ENCODE measurements at regions not wholly inside any gene's neighbourhood (a gene's known extent, or its start where the extent isn't known, plus 50 kb on each side); places are given as distances from the start of the nearest gene placed in this dataset.
"Not testable (repeated sequence)": the region's sequence is repeated elsewhere in the genome, so short reads cannot be mapped to it uniquely, and the experiment has no call there.

GRCh38 chr2:212882626-212883025, 268.8 kb downstream of the IKZF2 start:
- Histone ChIP-seq H3T11ph (ENCODE audit: low read length) (no peak overlapping the region), H2BK12ac (ENCODE audit: insufficient read length, low read depth, low read length) (no peak overlapping the region), H3K27me3 (ENCODE audit: insufficient read depth, low read length) (no peaks in the 10 kb centered on the region), H4K20me1 (ENCODE audit: control insufficient read depth, insufficient read depth, insufficient read length) (no peaks in the 10 kb centered on the region), H2BK120ac (ENCODE audit: low read depth, low read length, poor library complexity, severe bottlenecking) (no peak overlapping the region), H3K9ac (ENCODE audit: extremely low read depth, insufficient read length, low read length) (no peak overlapping the region), H3K56ac (ENCODE audit: insufficient read length, low read depth, low read length) (no peak overlapping the region), H2AK5ac (ENCODE audit: insufficient read length, low read length) (no peak overlapping the region), H3K4ac (ENCODE audit: low read depth, low read length) (no peak overlapping the region), H2BK20ac (ENCODE audit: low read depth, low read length, poor library complexity, severe bottlenecking) (no peak overlapping the region), H3K18ac (ENCODE audit: insufficient read length, low read depth, low read length) (no peak overlapping the region), H3K23me2 (ENCODE audit: insufficient read length, low read depth, low read length, poor library complexity, severe bottlenecking) (no peaks in the 10 kb centered on the region), H2BK15ac (ENCODE audit: low read depth, low read length) (no peak overlapping the region), H2BK5ac (ENCODE audit: insufficient read length, low read length) (no peak overlapping the region), H3K79me2 (ENCODE audit: insufficient read depth, low read length) (no peaks in the 10 kb centered on the region), H4K91ac (ENCODE audit: insufficient read length, low read depth, low read length) (no peak overlapping the region), H4K8ac (replicated peaks; ENCODE audit: insufficient read length, low read depth, low read length) (no peak overlapping the region), H3K79me1 (ENCODE audit: insufficient read depth, low read depth, low read length, poor library complexity, severe bottlenecking) (no peaks in the 10 kb centered on the region), H4K5ac (ENCODE audit: insufficient read length, low read depth, low read length) (no peak overlapping the region), H3K14ac (ENCODE audit: insufficient read depth, low read length) (no peak overlapping the region), H3K23ac (ENCODE audit: insufficient read length, low read depth, low read length) (no peak overlapping the region), H3K27ac (ENCODE audit: insufficient read length, low read depth, low read length) (no peak overlapping the region), H3K4me1 (ENCODE audit: insufficient read depth, low read length) (no peaks in the 10 kb centered on the region), H2AFZ (ENCODE audit: low read length) (no peak overlapping the region), H3K4me2 (ENCODE audit: insufficient read depth, insufficient read length, low read length) (no peak overlapping the region), H3K9me3 (ENCODE audit: control insufficient read depth, low read depth, low read length) (no peaks in the 10 kb centered on the region)
- Mint-ChIP-seq H3K4me3 (no peak overlapping the region), H3K36me3 (ENCODE audit: insufficient read depth in 1 of 3, low read depth in 3 of 3) (no peaks in the 10 kb centered on the region; a peak in 2 of 7 replicates), H3K27me3 (ENCODE audit: low read depth) (no peaks in the 10 kb centered on the region), H3K27ac (no peak overlapping the region), H3K4me1 (no peaks in the 10 kb centered on the region; a peak in 1 of 4 replicates), H3K9me3 (peaks cover 20 to 22% of the 10 kb centered on the region in 2 experiments)
- no CpG with 5 or more reads among the region's 2 CpGs for WGBS (ENCODE audit: extremely low coverage, insufficient read length, low lambda C conversion rate)
- no peak for TF ChIP-seq CTCF (conservative IDR thresholded peaks at IDR 0.05)
- DNase-seq: no peak

DNA sequence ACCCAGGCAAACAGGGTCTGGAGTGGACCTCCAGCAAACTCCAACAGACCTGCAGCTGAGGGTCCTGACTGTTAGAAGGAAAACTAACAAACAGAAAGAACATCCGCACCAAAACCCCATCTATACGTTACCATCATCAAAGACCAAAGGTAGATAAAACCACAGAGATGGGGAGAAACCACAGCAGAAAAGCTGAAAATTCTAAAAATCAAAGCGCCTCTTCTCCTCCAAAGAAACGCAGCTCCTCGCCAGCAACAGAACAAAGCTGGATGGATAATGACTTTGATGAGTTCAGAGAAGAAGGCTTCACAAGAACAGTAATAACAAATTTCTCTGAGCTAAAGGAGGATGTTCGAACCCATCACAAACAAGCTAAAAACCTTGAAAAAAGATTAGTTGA, 274.9 kb downstream of the IKZF2 start:
- H2AK5ac ChIP-seq (ENCODE audit: insufficient read length, low read length); H3K23me2 ChIP-seq (ENCODE audit: insufficient read length, low read depth, low read length, poor library complexity, severe bottlenecking); H3T11ph ChIP-seq (ENCODE audit: low read length); H3K4me3 Mint-ChIP-seq; H2AFZ ChIP-seq (ENCODE audit: low read length); H3K27me3 Mint-ChIP-seq (ENCODE audit: low read depth); H3K56ac ChIP-seq (ENCODE audit: insufficient read length, low read depth, low read length); H3K9ac ChIP-seq (ENCODE audit: extremely low read depth, insufficient read length, low read length); H2BK120ac ChIP-seq (ENCODE audit: low read depth, low read length, poor library complexity, severe bottlenecking); H2BK15ac ChIP-seq (ENCODE audit: low read depth, low read length); DNase-seq; H3K27ac Mint-ChIP-seq; H3K4me1 Mint-ChIP-seq; H4K5ac ChIP-seq (ENCODE audit: insufficient read length, low read depth, low read length); H3K23ac ChIP-seq (ENCODE audit: insufficient read length, low read depth, low read length); H3K4me2 ChIP-seq (ENCODE audit: insufficient read depth, insufficient read length, low read length); H3K9me3 ChIP-seq (ENCODE audit: control insufficient read depth, low read depth, low read length); H2BK20ac ChIP-seq (ENCODE audit: low read depth, low read length, poor library complexity, severe bottlenecking); H4K8ac ChIP-seq (replicated peaks; ENCODE audit: insufficient read length, low read depth, low read length); H3K27ac ChIP-seq (ENCODE audit: insufficient read length, low read depth, low read length); H2BK12ac ChIP-seq (ENCODE audit: insufficient read length, low read depth, low read length); H2BK5ac ChIP-seq (ENCODE audit: insufficient read length, low read length); H3K27me3 ChIP-seq (ENCODE audit: insufficient read depth, low read length); H3K14ac ChIP-seq (ENCODE audit: insufficient read depth, low read length); H3K79me2 ChIP-seq (ENCODE audit: insufficient read depth, low read length); H4K91ac ChIP-seq (ENCODE audit: insufficient read length, low read depth, low read length); H3K18ac ChIP-seq (ENCODE audit: insufficient read length, low read depth, low read length); H4K20me1 ChIP-seq (ENCODE audit: control insufficient read depth, insufficient read depth, insufficient read length); H3K4ac ChIP-seq (ENCODE audit: low read depth, low read length); H3K4me1 ChIP-seq (ENCODE audit: insufficient read depth, low read length); H3K79me1 ChIP-seq (ENCODE audit: insufficient read depth, low read depth, low read length, poor library complexity, severe bottlenecking): not testable (repeated sequence)
- WGBS (ENCODE audit: extremely low coverage, insufficient read length, low lambda C conversion rate): no CpG with 5 or more reads among the region's 6 CpGs
- peaks cover 0 to 12% (median 0%) of the 10 kb centered on the region in 3 experiments; a peak in 3 of 7 replicates for H3K36me3 Mint-ChIP-seq (ENCODE audit: insufficient read depth in 1 of 3, low read depth in 3 of 3)
- peaks cover 17 to 28% of the 10 kb centered on the region in 2 experiments for H3K9me3 Mint-ChIP-seq
